Endothelial cell of umbilical vein (primary cell): ENCODE measurements at regions not wholly inside any gene's neighbourhood (a gene's known extent, or its start where the extent isn't known, plus 50 kb on each side); places are given as distances from the start of the nearest gene placed in this dataset.

Source experiments
- BruUV-seq: library from RNA; stranded (reverse); fragments of 400-500 nt; replicated peaks from 2 replicates; lab custom pipeline; 2021; lab: Mats Ljungman, UMichigan
- CTCF ChIA-PET: fragments of 300-600, 350-600 bp; sonication (Branson Sonifier 250); formaldehyde crosslinking; loops from one replicate; lab custom pipeline; 2021; ENCODE audit warnings: antibody characterized with exemption, inconsistent platforms; lab: Charles Lee
- POLR2A ChIA-PET: fragments of 300-600, 350-600 bp; sonication (Branson Sonifier 250); formaldehyde crosslinking; loops from one replicate; lab custom pipeline; 2021; ENCODE audit warnings: antibody characterized with exemption, inconsistent platforms; lab: Charles Lee
- DNase-seq: peaks from one replicate; pipeline ENCODE4 v3.0.0-alpha.2; 2011; ENCODE audit warnings: low read depth, low spot score
- FAIRE-seq: peaks from 2 replicates; lab custom pipeline; 2011; peaks lifted over from hg19 to GRCh38; lab: Jason Lieb, UNC
- H2AFZ ChIP-seq: 2 replicates; pipeline ENCODE4 v1.6.0; 2012; ENCODE audit warnings: low read depth, low read length, control low read depth, inconsistent platforms
- H3K27ac ChIP-seq: 2 replicates; pipeline ENCODE4 v1.5.1; 2011; ENCODE audit warnings: low read depth, mild to moderate bottlenecking, control low read depth, low read length, moderate library complexity; ENCODE audit not compliant: insufficient read depth
- H3K27me3 ChIP-seq, 2 experiments: 2 replicates each; pipeline versions ENCODE4 v1.6.0 to v1.6.1; 2011; ENCODE audit warnings: low read length in 2 of 2, mixed read lengths in 1 of 2; ENCODE audit not compliant: control insufficient read depth in 2 of 2, insufficient read depth in 2 of 2
- H3K36me3 ChIP-seq, 2 experiments: 2 replicates in 1 of 2; 3 replicates in 1 of 2; pipeline ENCODE4 v1.5.1; 2011; ENCODE audit warnings: low read length in 2 of 2, mild to moderate bottlenecking in 1 of 2, moderate library complexity in 1 of 2; ENCODE audit not compliant: control insufficient read depth in 2 of 2, insufficient read depth in 2 of 2; ENCODE audit errors: extremely low read depth in 1 of 2
- H3K4me1 ChIP-seq: 3 replicates; pipeline ENCODE4 v1.5.1; 2011; ENCODE audit warnings: mild to moderate bottlenecking, low read length; ENCODE audit not compliant: control insufficient read depth, insufficient read depth; ENCODE audit errors: extremely low read depth
- H3K4me2 ChIP-seq: 2 replicates; pipeline ENCODE4 v1.6.1; 2011; ENCODE audit warnings: low read length, control low read depth, mixed read lengths; ENCODE audit not compliant: insufficient read depth
- H3K4me3 ChIP-seq, 3 experiments: fragments of 200-600 bp in 1 of 3; sonication (generic), shearing (Covaris generic) in 1 of 3; replicated peaks in 1 of 3; 2 replicates each; pipeline ENCODE4 v1.5.1; 2011 to 2016; ENCODE audit warnings: control low read depth in 3 of 3, low read length in 3 of 3, mild to moderate bottlenecking in 2 of 3, inconsistent platforms in 1 of 3, low read depth in 1 of 3, moderate library complexity in 1 of 3; ENCODE audit not compliant: insufficient read depth in 1 of 3
- H3K79me2 ChIP-seq: 2 replicates; pipeline ENCODE4 v1.6.0; 2012; ENCODE audit warnings: low read length, inconsistent platforms; ENCODE audit not compliant: control insufficient read depth, insufficient read depth
- H3K9ac ChIP-seq: replicated peaks from 2 replicates; pipeline ENCODE3; 2011; ENCODE audit warnings: low read length, control low read depth; ENCODE audit not compliant: insufficient read depth; ENCODE audit errors: extremely low read depth
- H3K9me1 ChIP-seq: replicated peaks from 3 replicates; pipeline ENCODE4 v1.6.0; 2011; ENCODE audit warnings: mild to moderate bottlenecking, low read length; ENCODE audit not compliant: control insufficient read depth, insufficient read depth; ENCODE audit errors: extremely low read depth
- H3K9me3 ChIP-seq: replicated peaks from 2 replicates; pipeline ENCODE4 v1.5.1; 2012; ENCODE audit warnings: low read length, inconsistent platforms; ENCODE audit not compliant: control insufficient read depth, insufficient read depth
- H4K20me1 ChIP-seq: replicated peaks from 2 replicates; pipeline ENCODE3; 2011; ENCODE audit warnings: mild to moderate bottlenecking, low read length; ENCODE audit not compliant: control insufficient read depth, insufficient read depth; ENCODE audit errors: extremely low read depth
- FOS ChIP-seq: IDR thresholded peaks from 2 replicates; pipeline ENCODE4 v1.6.1; 2011; ENCODE audit warnings: mild to moderate bottlenecking, low read length, moderate library complexity, borderline replicate concordance; ENCODE audit not compliant: insufficient read depth
- GATA2 ChIP-seq: IDR thresholded peaks from 2 replicates; pipeline ENCODE4 v1.7.0; 2011; ENCODE audit warnings: low read depth, mild to moderate bottlenecking, moderate library complexity, mixed read lengths, low read length; ENCODE audit not compliant: insufficient read length, insufficient read depth
- JUN ChIP-seq: IDR thresholded peaks from 2 replicates; pipeline ENCODE4 v1.6.1; 2011; ENCODE audit warnings: borderline replicate concordance, low read depth; ENCODE audit not compliant: insufficient read length, insufficient read depth
- MYC ChIP-seq: IDR thresholded peaks from one replicate; pipeline ENCODE4 v1.6.1; 2011; ENCODE audit warnings: mild to moderate bottlenecking, low read depth, low read length
- POLR2A ChIP-seq: IDR thresholded peaks from 2 replicates; pipeline ENCODE4 v1.6.1; 2012; ENCODE audit warnings: low read depth, mild to moderate bottlenecking, control low read depth, low read length
- POLR2AphosphoS5 ChIP-seq: IDR thresholded peaks from 2 replicates; pipeline ENCODE4 v1.6.1; 2012; ENCODE audit warnings: low read depth, mild to moderate bottlenecking, control low read depth, low read length, moderate library complexity; ENCODE audit not compliant: insufficient read depth
- dilution Hi-C: fragments of 300-500 bp; cut with MboI; formaldehyde crosslinking; loops from one replicate; pipeline ENCODE4 v1.15.0; 2019; ENCODE audit warnings: low sequenced_read_pairs; ENCODE audit not compliant: extremely low pct_ligation_motif_present
- intact Hi-C: fragments of 100-400 bp; cut with micrococcal nuclease; formaldehyde crosslinking; loops from one replicate; pipeline ENCODE4 v1.10.0; 2022
- TF ChIP-seq, protein P1 (sequence below), 2 donors: IDR thresholded peaks; 1 replicate in 1 of 2; 2 replicates in 1 of 2; pipeline ENCODE4 v1.5.1; 2011; ENCODE audit warnings: low read length in 2 of 2, mild to moderate bottlenecking in 2 of 2, moderate library complexity in 2 of 2, control low read depth in 1 of 2, inconsistent platforms in 1 of 2, low read depth in 1 of 2; ENCODE audit not compliant: insufficient read depth in 1 of 2; ENCODE audit errors: extremely low read depth in 1 of 2

DNA sequence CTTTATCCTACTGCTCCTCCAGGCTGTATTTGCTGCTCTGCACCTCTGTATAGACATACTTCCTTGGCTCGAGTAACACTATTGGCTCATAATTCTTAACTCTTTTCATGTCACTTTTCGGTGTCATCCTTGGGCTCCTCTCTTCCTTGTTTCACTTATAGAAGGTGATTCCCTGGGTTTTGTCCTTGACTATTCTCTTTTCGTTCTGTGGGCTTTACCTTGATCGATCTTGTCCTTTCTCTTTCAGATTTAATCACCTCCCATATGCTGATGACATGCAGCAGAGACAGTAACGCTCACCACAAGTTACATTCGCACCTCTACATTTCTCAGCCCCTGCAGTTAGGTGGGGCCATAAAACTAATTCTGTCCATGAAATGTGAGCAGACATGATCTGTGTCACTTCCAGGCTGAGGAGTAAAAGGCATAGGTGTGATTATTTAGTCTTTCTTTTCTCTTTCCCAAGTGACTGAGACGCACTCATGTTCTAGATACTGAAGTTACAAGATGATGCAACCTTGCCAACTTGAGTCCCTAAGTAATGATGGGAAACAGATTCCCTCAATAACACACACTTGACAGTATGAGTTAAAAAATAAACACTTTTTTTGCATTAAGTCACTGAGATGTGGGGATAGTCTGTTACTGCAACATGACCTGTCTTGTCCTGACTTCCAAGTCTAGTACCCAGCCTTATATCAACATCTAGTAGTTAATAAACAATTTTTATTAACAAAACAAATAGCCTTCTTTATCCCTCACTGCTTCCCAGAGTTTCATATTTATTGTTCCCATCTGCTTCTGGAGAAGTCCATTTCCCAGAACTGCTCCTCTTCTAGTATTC is 49.9 kb upstream of the HAO2 start:
- intact Hi-C loops = no loop called here
- Histone ChIP-seq H2AFZ (no peak overlapping the region), H3K4me2 (no peak overlapping the region), H3K9ac (no peak overlapping the region), H3K9me3 (no peaks in the 10 kb centered on the region), H3K4me3 (no peak overlapping the region), H3K36me3 (no peaks in the 10 kb centered on the region), H3K79me2 (no peaks in the 10 kb centered on the region), H3K27me3 (peaks cover 0 to 2% of the 10 kb centered on the region in 2 experiments), H4K20me1 (no peaks in the 10 kb centered on the region), H3K9me1 (no peaks in the 10 kb centered on the region), H3K27ac (no peak overlapping the region), H3K4me1 (no peaks in the 10 kb centered on the region)
- DNase-seq (no peak), FAIRE-seq (no peak)
- ChIA-PET CTCF (no interaction called here), POLR2A (no interaction called here)
- dilution Hi-C loops = no loop called here
- TF ChIP-seq, protein P1, sequence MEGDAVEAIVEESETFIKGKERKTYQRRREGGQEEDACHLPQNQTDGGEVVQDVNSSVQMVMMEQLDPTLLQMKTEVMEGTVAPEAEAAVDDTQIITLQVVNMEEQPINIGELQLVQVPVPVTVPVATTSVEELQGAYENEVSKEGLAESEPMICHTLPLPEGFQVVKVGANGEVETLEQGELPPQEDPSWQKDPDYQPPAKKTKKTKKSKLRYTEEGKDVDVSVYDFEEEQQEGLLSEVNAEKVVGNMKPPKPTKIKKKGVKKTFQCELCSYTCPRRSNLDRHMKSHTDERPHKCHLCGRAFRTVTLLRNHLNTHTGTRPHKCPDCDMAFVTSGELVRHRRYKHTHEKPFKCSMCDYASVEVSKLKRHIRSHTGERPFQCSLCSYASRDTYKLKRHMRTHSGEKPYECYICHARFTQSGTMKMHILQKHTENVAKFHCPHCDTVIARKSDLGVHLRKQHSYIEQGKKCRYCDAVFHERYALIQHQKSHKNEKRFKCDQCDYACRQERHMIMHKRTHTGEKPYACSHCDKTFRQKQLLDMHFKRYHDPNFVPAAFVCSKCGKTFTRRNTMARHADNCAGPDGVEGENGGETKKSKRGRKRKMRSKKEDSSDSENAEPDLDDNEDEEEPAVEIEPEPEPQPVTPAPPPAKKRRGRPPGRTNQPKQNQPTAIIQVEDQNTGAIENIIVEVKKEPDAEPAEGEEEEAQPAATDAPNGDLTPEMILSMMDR (IDR thresholded peaks at IDR 0.05; ENCODE audit: extremely low read depth in 1 of 2, insufficient read depth in 1 of 2, low read depth in 1 of 2, low read length in 2 of 2) = no peak
- TF ChIP-seq POLR2A (no peak), GATA2 (no peak), JUN (no peak), POLR2AphosphoS5 (no peak), MYC (no peak), FOS (no peak)
- BruUV-seq = no TSS peak
